ENCODE measurements at regions not wholly inside any gene's neighbourhood (a gene's known extent, or its start where the extent isn't known, plus 50 kb on each side); places are given as distances from the start of the nearest gene placed in this dataset.
"Not testable (repeated sequence)": the region's sequence is repeated elsewhere in the genome, so short reads cannot be mapped to it uniquely, and the experiment has no call there.

GRCh38 chr18:54433368-54433767 is 75.7 kb downstream of the C18orf54 start:
- no peak for DNase-seq

GRCh38 chr18:54433857-54434256 is 76.2 kb downstream of the C18orf54 start:
- no peak for DNase-seq

- no peak for DNase-seq
Observed at GRCh38 chr18:54434453-54434852, 76.7 kb downstream of the C18orf54 start.

- DNase-seq = no peak
Observed at GRCh38 chr18:54436501-54436900, 78.8 kb downstream of the C18orf54 start.

GRCh38 chr18:54440292-54440691 is 82.6 kb downstream of the C18orf54 start:
- DNase-seq = no peak

- peak in 1 of 5 donors; percentile 20 for DNase-seq
Observed at GRCh38 chr18:54444319-54444914, 86.7 kb downstream of the C18orf54 start.

GRCh38 chr18:54453996-54454395 is 96.3 kb downstream of the C18orf54 start:
- no peak for DNase-seq

GRCh38 chr18:54465502-54465901 is 107.8 kb downstream of the C18orf54 start:
- no peak for DNase-seq

GRCh38 chr18:54466248-54467005 is 108.7 kb downstream of the C18orf54 start:
- no peak for DNase-seq

GRCh38 chr18:54479365-54479764 is 111.7 kb upstream of the DYNAP start:
- no peak for DNase-seq

- DNase-seq = no peak
Observed at GRCh38 chr18:54480616-54481015, 110.4 kb upstream of the DYNAP start.

- not testable (repeated sequence) for DNase-seq
Observed at GRCh38 chr18:54502451-54502850, 88.6 kb upstream of the DYNAP start.

- DNase-seq = no peak
Observed at GRCh38 chr18:54503131-54503894, 87.7 kb upstream of the DYNAP start.

- no peak for DNase-seq
Observed at GRCh38 chr18:54506516-54507261, 84.4 kb upstream of the DYNAP start.

GRCh38 chr18:54509793-54510192 is 81.3 kb upstream of the DYNAP start:
- DNase-seq = no peak

- DNase-seq = no peak
Observed at GRCh38 chr18:54515149-54515548, 75.9 kb upstream of the DYNAP start.

- no peak for DNase-seq
Observed at GRCh38 chr18:54517521-54517920, 73.5 kb upstream of the DYNAP start.

- DNase-seq = no peak
Observed at GRCh38 chr18:54521846-54522245, 69.2 kb upstream of the DYNAP start.

GRCh38 chr18:54528942-54529376 is 62.1 kb upstream of the DYNAP start:
- no peak for DNase-seq

- no peak for DNase-seq
Observed at GRCh38 chr18:54529444-54529843, 61.6 kb upstream of the DYNAP start.

- DNase-seq = no peak
Observed at GRCh38 chr18:54530285-54530684, 60.8 kb upstream of the DYNAP start.

- DNase-seq = no peak
Observed at GRCh38 chr18:54531402-54532065, 59.5 kb upstream of the DYNAP start.
